GM18499 (cell line): ENCODE measurements at regions not wholly inside any gene's neighbourhood (a gene's known extent, or its start where the extent isn't known, plus 50 kb on each side); places are given as distances from the start of the nearest gene placed in this dataset.

ENCODE experiments used
- ATAC-seq: cut with Tn5 transposase; IDR thresholded peaks from one replicate; pipeline ENCODE4 v1.9.1; 2021; ENCODE audit warnings: moderate number of reproducible peaks; ENCODE audit not compliant: insufficient read depth, unreplicated experiment

- ATAC-seq, result no peak
These were observed 395.3 kb downstream of the CD109 start for GRCh38 chr6:74091136-74091793.

GRCh38 chr6:74087899-74088298 lies 391.9 kb downstream of the CD109 start:
- no peak for ATAC-seq

- ATAC-seq, result no peak
These were observed 379.9 kb downstream of the CD109 start for GRCh38 chr6:74075896-74076295.

- no peak for ATAC-seq
These were observed 379.3 kb downstream of the CD109 start for GRCh38 chr6:74075323-74075722.

- no peak for ATAC-seq
These were observed 378.6 kb downstream of the CD109 start for GRCh38 chr6:74074645-74075044.

- ATAC-seq, result no peak
These were observed 378.0 kb downstream of the CD109 start for GRCh38 chr6:74073999-74074398.

GRCh38 chr6:74073429-74073828 lies 377.4 kb downstream of the CD109 start:
- ATAC-seq, result no peak

DNA sequence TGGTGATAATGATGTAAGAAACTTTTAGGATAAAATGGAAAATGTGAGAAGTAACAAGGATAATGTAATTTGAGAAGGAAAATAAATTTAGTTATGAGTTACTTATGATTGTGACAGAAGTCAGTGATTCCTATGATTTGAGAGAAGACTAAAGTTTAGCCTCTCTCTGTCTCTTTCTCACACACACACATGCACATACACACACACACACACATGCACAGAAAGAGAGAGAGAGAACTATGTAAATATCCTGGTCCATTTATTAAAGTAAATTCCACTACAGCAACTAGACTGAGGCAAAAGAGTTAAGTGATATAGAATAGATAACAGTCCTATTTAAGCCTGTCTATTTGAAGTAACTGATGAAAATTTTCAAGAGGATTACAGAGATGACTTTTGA lies 375.2 kb downstream of the CD109 start:
- ATAC-seq, result no peak

GRCh38 chr6:74070711-74071110 lies 374.7 kb downstream of the CD109 start:
- no peak for ATAC-seq

DNA sequence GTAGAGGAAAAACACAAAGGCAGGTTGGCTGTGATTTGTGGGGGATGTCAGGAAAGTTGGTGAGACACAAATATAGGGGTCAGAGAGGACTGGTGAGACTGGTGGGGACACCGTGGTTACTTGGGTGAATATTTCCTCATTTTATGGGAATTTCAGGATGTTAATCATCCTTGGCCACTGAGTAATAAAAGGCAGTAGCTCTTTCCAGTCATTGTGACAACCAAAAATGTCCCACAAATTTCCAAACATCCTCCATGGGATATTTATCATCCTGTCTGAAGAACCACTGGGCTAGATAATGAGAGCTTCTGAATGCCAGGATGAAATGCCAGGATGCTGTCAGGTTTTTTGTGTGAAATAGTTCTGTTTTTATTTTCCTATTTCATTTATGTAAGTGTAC lies 374.1 kb downstream of the CD109 start:
- ATAC-seq, result no peak

GRCh38 chr6:74069089-74069581 lies 373.1 kb downstream of the CD109 start:
- no peak for ATAC-seq

DNA sequence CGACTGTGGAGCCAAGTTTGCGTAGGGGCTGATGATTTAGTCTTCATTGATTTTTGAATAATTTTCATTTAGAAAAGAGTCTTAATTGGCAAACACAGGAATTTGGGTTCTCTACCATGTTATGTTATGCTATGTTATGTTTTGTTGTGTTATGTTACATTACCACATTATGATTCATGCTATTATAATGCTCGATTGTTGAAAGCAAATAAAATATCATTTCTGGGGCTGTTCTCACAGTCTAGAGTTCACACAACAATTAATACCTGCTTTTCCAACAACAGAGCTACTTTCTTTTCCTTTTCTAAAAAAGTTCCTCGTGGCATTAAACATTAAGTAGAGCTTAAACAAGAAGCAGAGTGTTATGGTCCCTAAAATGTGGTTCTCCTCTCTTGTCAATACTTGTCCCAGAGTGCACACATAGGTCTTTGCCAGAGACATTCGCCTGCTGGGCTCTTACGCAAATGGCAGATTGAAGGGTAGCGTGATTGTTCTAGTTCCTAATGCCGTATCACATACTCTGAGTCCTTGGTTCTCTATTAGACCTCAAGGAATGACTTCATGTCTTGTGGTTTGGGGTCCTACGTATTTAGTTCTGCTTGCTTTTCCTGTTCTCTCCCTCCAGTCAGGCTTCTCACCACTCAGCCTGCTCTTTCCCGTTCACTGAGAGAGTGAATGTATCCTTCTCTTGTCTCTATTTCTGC lies 370.3 kb downstream of the CD109 start:
- no peak for ATAC-seq

DNA sequence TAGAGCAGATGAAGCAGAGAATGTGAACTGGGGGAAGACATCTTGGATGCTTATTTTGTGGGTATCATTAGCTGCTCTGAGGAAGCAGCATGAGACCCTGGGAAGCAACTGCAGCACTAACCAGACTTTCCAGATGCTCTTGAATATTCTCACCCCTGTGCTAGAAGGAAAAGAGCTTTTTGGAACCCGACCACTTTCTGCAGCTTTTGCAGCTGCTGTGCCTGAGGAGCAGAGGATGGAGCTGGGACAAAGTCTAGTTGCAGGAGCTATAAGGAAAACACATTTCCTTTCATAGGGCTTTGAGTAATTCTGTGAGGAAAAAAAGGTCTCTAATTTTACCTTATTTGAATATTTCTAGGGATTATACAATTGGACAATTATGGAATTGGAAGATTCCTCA lies 369.7 kb downstream of the CD109 start:
- no peak for ATAC-seq

DNA sequence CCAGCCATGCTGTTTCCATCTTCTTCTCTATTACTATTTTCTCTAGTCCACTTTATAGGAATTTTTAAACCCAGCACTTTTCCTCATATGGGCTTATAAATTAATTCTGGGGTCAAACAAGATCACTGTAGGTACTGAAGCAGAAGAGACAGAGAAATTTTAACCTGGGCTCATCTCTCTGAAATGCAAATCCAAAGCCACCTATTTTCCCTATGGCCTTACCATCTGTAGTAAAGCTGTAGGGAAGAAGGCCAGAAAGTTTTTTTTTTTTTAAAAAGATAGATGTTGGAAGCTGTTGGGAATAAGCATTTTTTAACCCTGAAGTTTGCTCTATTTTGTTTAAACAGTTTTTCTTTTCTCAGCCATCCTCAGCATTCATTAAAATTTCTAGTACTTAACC lies 367.4 kb downstream of the CD109 start:
- no peak for ATAC-seq

DNA sequence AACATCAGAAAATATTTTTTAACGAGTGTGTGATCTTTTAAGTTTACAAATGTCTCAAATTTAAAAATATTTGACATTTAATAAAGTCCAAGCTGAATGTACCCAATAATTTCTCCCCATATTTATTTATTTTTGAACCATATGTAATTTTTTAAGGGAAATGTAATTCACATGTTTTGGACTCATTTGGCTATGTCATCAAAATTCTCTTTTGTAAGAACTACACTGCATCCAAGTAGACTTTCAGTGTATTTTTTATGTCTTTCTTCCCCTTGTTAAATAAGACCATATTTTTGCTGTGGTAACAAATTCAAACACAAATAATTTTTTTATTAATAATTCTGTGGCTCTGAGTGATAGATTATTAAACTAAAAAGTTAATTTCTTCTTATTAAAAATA lies 365.2 kb downstream of the CD109 start:
- no peak for ATAC-seq

- no peak for ATAC-seq
These were observed 364.4 kb downstream of the CD109 start for GRCh38 chr6:74060354-74060753.

- ATAC-seq, result no peak
These were observed 362.6 kb downstream of the CD109 start for GRCh38 chr6:74058606-74059005.

GRCh38 chr6:74057326-74057725 lies 361.3 kb downstream of the CD109 start:
- ATAC-seq, result no peak

GRCh38 chr6:74054190-74054589 lies 358.2 kb downstream of the CD109 start:
- ATAC-seq, result no peak

DNA sequence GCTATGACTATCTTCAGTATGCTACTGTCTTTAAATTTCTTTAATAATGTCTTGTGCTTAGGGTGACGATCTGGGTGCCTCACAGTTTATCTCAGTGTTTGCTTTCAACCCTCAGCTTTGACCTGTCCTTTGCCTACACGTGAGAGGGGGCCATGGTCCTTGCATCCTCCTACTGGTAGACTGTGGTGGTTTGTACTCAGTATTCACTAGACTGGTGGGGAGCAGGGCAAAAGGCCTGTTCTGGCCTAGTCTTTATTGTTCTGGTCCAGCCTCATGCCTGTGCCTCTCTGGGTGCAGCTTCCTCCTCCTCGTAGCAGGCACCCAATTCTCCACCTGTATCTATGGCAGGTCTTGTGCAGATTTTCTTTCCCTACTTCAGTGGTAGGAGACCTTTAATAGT lies 354.9 kb downstream of the CD109 start:
- ATAC-seq, result no peak

DNA sequence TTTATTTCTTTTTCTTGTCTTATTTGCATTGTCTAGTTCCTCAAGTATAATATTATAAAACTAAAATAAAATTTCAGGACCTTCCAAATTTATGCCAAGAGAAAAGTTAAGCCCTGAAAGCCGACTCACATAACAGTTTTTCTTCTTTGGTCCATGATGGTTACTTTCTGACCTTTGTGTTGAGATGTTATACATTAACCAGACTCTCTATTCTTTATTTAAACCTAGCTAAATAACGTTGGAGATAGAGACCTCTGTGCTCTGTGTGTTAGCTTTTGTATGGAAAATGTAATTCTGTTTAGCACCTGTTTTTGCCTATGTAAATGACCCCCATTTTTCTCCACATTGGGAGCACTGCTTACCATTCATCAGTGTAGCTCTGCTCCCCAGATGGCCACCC lies 352.4 kb downstream of the CD109 start:
- no peak for ATAC-seq
